Neutrophil (primary cell): ENCODE measurements at regions not wholly inside any gene's neighbourhood (a gene's known extent, or its start where the extent isn't known, plus 50 kb on each side); places are given as distances from the start of the nearest gene placed in this dataset.
"Not testable (repeated sequence)": the region's sequence is repeated elsewhere in the genome, so short reads cannot be mapped to it uniquely, and the experiment has no call there.

Source experiments
- H3K27ac ChIP-seq: fragments of 200-600 bp; sonication (generic); 2 replicates; pipeline ENCODE4 v1.5.1; 2016; ENCODE audit warnings: mild to moderate bottlenecking, moderate library complexity
- H3K27me3 ChIP-seq: fragments of 200-600 bp; sonication (generic); 2 replicates; pipeline ENCODE4 v1.6.0; 2016; ENCODE audit warnings: mild to moderate bottlenecking
- H3K36me3 ChIP-seq: fragments of 200-600 bp; sonication (generic); 2 replicates; pipeline ENCODE4 v1.5.1; 2017
- H3K4me1 ChIP-seq, 2 experiments: fragments of 200-600 bp in 1 of 2; sonication (generic) in 1 of 2; 1 replicate in 1 of 2; 2 replicates in 1 of 2; pipeline versions ENCODE4 v1.5.1 to v1.6.1; 2013 to 2016; ENCODE audit warnings: low read depth in 1 of 2, low read length in 1 of 2, mild to moderate bottlenecking in 1 of 2, moderate library complexity in 1 of 2; ENCODE audit not compliant: control insufficient read depth in 1 of 2, insufficient read depth in 1 of 2
- H3K4me3 ChIP-seq, 2 experiments: fragments of 200-600 bp in 1 of 2; sonication (generic) in 1 of 2; 1 replicate in 1 of 2; 2 replicates in 1 of 2; pipeline ENCODE4 v1.5.1; 2013 to 2016; ENCODE audit warnings: low read depth in 1 of 2, low read length in 1 of 2, mild to moderate bottlenecking in 1 of 2, moderate library complexity in 1 of 2
- H3K9me3 ChIP-seq: fragments of 200-600 bp; sonication (generic); 2 replicates; pipeline ENCODE4 v1.5.1; 2016
- CTCF ChIP-seq: fragments of 200-600 bp; sonication (generic); IDR thresholded peaks from 2 replicates; pipeline ENCODE4 v1.5.1; 2016; ENCODE audit warnings: antibody characterized with exemption

GRCh38 chr5:156219483-156220005, 107.4 kb upstream of the SGCD start:
- Histone ChIP-seq H3K4me3 (no peak overlapping the region), H3K27me3 (no peaks in the 10 kb centered on the region), H3K27ac (no peak overlapping the region), H3K4me1 (no peaks in the 10 kb centered on the region), H3K36me3 (no peaks in the 10 kb centered on the region), H3K9me3 (no peaks in the 10 kb centered on the region)
- no peak for TF ChIP-seq CTCF

GRCh38 chr5:156221816-156222215, 105.1 kb upstream of the SGCD start:
- Histone ChIP-seq H3K27me3 (no peaks in the 10 kb centered on the region), H3K4me1 (no peaks in the 10 kb centered on the region), H3K4me3 (no peak overlapping the region)

GRCh38 chr5:156223547-156223946, 103.4 kb upstream of the SGCD start:
- no peak overlapping the region for H3K4me3 ChIP-seq
- no peak for TF ChIP-seq CTCF
- H3K9me3 ChIP-seq: no peaks in the 10 kb centered on the region
- no peaks in the 10 kb centered on the region for H3K4me1 ChIP-seq
- H3K36me3 ChIP-seq: no peaks in the 10 kb centered on the region
- H3K27ac ChIP-seq: no peak overlapping the region
- H3K27me3 ChIP-seq: no peaks in the 10 kb centered on the region

More at GRCh38 chr5:156221816-156222215, 105.1 kb upstream of the SGCD start:
- TF ChIP-seq CTCF: no peak
- no peaks in the 10 kb centered on the region for H3K9me3 ChIP-seq
- no peak overlapping the region for H3K27ac ChIP-seq
- H3K36me3 ChIP-seq: no peaks in the 10 kb centered on the region

GRCh38 chr5:156226485-156226884, 100.5 kb upstream of the SGCD start:
- H3K9me3 ChIP-seq, H3K4me3 ChIP-seq, H3K27me3 ChIP-seq, H3K4me1 ChIP-seq, H3K36me3 ChIP-seq, H3K27ac ChIP-seq: not testable (repeated sequence)

- H3K27me3 ChIP-seq: no peaks in the 10 kb centered on the region
- H3K27ac ChIP-seq: no peak overlapping the region
- H3K36me3 ChIP-seq: no peaks in the 10 kb centered on the region
- H3K4me1 ChIP-seq: no peaks in the 10 kb centered on the region
- no peaks in the 10 kb centered on the region for H3K9me3 ChIP-seq
- no peak overlapping the region for H3K4me3 ChIP-seq
- no peak for TF ChIP-seq CTCF
Observed at GRCh38 chr5:156230887-156231286, 96.1 kb upstream of the SGCD start.

GRCh38 chr5:156232251-156232869, 94.6 kb upstream of the SGCD start:
- H3K4me3 ChIP-seq: no peak overlapping the region
- H3K9me3 ChIP-seq: no peaks in the 10 kb centered on the region
- no peaks in the 10 kb centered on the region for H3K36me3 ChIP-seq
- no peak overlapping the region for H3K27ac ChIP-seq
- H3K27me3 ChIP-seq: no peaks in the 10 kb centered on the region
- H3K4me1 ChIP-seq: no peaks in the 10 kb centered on the region
- TF ChIP-seq CTCF: no peak
